HG03066 (cell line): ENCODE measurements at regions not wholly inside any gene's neighbourhood (a gene's known extent, or its start where the extent isn't known, plus 50 kb on each side); places are given as distances from the start of the nearest gene placed in this dataset.

Source experiments
- ATAC-seq: cut with Tn5 transposase; IDR thresholded peaks from one replicate; pipeline ENCODE4 v1.9.1; 2021; ENCODE audit warnings: low read depth; ENCODE audit not compliant: unreplicated experiment

GRCh38 chr11:122285070-122285988 lies 169.3 kb upstream of the BLID start:
- ATAC-seq, result no peak

DNA sequence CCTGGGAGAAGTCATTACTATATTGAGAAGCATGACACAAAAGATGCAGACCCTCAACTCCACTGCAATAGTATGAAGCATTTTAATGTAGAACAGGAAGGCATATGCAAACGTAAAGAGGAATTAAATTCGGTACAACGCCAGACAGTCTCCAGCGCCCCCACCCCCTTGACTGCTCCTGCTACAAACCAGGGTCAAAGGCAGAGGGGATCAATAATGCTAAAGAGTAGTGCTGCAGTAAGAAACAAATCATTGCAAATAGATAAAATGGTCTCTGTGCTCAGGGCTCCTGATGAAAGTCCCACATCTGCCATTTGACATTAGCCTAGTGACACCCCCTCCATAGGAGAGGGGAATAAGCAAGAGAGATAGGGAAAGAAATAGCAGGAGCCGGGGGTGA lies 164.9 kb upstream of the BLID start:
- ATAC-seq, result no peak

GRCh38 chr11:122279194-122279593 lies 163.2 kb upstream of the BLID start:
- no peak for ATAC-seq

DNA sequence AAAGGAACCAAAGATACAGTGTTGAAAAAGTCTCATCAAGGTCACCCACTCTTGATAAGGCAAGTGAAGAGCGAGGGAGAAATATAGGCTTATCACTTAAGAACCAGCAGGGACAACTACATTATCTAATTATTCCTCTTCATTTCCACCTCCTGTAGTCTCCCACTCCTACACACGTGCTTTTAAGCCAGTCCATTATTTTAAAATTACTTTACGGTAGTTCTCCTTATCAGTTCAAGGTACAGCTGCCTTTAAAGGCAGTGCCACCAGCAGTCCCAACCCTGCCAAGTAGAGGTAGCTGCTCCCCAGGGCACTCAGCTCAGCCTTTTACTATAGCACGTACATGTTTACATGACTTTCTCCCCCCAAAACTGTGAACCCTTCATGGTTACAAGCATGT lies 161.5 kb upstream of the BLID start:
- ATAC-seq, result no peak

DNA sequence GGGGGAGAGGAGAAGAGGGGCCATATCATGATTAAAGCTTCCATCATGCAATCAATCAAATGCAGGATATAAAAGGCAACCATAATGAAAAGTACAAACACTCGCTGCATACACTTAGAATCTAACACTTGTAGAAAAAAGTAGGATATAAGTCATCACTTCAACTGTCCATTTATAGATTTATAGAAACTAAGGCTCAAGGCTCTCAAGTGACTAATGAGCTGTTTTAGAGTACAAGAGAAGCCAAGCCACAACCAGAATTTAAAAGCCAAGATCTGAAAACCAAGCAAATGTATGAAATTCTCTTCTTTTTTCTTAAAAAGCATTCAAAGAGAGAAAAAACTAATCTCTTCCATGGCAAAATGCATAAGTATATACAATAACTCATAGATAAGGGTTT lies 160.2 kb upstream of the BLID start:
- ATAC-seq, result no peak

GRCh38 chr11:122275508-122275907 lies 159.5 kb upstream of the BLID start:
- no peak for ATAC-seq

- no peak for ATAC-seq
Observed at GRCh38 chr11:122273476-122274191, 157.6 kb upstream of the BLID start.

DNA sequence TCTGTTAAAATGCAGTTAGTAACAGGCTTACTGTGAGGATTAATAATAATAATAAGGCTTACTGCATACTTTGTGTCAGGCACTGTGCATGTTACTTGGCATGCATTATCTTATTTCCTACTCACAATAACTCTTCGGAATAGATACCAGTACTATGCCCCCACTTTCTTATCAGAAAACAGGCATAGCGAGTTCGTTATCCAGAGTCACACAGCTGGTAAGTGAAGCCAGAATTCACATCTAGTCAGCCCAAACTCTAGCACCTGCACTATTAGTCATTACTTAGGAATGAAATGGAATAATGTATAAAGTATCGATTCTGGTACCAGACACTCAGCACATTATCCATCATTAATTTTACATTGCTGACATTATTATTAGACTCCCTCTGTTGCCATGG lies 155.7 kb upstream of the BLID start:
- no peak for ATAC-seq

DNA sequence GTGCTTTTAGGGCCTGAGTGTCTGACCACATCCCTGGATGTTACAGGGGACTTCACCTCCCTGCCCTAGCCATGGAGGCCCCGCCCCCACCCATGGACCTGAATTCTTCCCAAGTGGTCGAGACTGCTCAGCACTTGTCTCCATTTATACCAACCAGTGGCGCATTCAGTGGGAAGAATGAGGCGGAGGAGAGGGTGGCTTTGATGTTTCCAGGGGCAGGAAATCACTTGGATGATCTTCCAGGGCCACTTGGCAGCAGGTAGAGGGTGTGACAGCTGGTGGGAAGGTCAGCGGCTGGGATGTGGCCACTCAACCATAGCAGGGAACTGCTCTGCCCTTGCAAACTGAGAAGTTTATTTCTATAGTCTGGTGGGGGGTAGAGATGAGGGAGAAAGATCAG lies 155.1 kb upstream of the BLID start:
- no peak for ATAC-seq

GRCh38 chr11:122270535-122270934 lies 154.5 kb upstream of the BLID start:
- ATAC-seq, result no peak

DNA sequence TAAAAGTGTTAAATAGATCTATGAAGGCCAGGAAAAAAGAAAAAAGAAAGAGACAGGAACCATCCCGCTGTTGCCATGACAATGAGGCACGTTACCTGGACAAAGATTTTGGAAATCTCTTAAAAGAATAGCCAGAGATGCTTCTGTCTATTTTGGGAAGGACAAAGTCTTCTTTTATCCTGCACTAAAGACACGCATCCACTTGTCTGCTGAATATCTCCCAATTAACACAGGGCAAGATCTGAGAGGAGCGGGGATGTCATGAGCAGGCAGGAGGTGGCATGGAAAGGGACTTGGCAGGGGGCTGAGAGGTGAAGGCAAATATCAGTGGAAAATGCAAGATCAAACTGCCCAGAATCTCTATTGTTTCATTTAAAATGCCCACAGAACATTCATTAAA lies 153.8 kb upstream of the BLID start:
- no peak for ATAC-seq

DNA sequence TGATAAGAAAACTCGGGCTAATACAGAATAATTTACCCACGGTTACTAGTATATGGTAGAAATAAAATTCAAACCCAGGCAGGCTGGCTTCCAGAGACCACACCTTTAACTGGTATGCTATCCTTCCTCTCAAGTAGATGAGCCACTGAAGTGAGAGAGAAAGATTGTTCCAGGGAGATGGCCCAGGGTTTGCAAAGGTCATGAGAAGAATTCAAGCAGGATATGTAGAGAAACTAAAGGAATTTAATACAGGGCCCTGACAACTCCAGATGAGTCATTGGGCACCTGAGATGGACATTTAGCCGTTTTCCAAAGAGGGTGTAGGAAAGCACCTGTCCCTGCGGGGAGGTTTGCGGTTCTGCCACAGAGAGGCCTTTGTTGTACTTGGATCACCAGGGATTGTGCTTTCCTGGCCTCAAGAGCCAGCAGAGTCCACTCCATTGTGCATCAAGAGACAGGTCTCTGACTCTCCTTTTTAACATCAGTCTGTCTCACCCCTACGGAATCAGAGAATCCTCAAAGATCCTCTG lies 152.7 kb upstream of the BLID start:
- no peak for ATAC-seq

DNA sequence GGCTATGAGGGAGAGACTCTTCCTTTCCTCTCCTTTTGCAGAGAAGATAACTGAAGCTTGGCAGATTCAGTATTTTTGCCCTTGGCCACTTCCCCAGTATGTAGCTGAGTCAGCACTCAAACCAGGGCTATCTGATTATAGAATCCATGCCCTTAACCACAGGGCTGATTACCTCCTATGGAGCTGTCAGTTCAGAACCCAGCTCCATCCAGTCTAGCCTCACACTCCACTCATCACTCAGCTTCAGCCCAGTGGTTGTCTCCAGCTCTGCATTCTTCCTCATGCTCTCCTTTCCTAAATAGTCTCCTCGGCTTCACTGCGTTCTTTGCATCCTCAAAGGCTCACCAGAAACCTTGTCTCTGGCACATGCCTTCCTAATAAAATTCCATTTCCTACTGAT lies 151.6 kb upstream of the BLID start:
- ATAC-seq, result no peak

GRCh38 chr11:122265981-122266380 lies 150.0 kb upstream of the BLID start:
- ATAC-seq, result no peak

DNA sequence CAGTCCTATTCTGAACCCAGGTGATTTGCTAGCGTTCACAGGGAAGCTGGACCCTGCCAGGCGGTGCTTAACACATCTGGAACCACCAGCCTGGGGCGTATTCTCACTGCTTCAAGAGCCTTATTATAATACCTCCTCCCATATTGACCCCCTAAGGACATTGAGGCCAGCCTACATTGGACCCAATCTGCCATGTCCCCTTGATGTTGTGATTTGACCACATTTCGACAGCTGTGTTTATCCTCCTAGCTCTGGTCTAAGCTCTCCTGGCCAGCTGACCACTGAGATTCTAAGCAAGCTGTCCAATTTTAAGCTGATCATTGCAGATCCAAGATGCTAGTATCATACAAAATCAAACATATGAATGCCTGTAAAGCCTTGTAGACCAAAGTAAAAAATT lies 148.1 kb upstream of the BLID start:
- ATAC-seq, result no peak

DNA sequence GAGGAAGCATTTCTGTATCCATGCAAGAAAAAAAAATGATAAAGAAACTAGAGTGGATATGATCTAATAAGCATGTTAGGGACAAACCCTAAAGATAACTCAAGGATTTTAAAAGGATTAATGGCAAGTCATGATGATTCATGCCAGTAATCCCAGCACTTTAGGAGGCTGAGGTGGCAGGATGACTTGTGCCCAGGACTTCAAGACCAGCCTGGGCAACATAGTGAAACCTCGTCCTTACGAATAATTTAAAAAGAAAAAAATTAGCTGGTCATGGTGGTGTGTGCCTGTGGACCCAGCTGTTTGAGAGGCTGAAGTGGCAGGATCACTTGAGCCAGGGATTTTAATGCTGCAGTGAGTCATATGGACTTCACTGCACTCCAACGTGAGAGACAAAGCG lies 145.5 kb upstream of the BLID start:
- ATAC-seq, result no peak

DNA sequence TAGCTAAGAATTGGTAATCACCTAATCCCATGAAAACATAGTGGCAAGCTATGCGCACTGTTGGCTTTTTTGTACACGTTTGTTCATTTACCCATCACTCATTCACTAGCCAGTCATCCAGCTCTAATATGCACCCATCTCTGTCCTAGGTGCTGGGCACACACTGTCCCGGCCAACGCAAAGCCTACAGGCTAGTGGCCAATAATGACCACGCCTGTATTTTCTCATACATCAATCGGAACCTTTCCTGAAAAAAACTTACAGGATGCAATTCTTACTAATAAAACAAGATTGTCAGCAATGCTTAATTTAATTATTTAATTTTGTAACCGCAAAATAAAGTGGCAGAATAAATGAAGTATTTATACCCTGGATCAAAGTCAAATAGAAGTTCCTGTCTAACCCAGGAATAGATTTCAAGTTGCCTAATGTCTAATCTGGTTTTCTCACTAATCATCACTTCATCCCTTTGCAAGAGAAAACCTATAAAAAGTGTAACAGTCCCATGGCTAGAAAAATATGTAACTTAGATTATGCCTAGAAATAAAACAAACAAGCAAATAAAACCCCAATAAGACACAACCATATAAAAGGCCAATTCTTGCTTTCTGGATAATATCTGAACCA lies 143.3 kb upstream of the BLID start:
- no peak for ATAC-seq

- ATAC-seq, result no peak
Observed at GRCh38 chr11:122258446-122259194, 142.6 kb upstream of the BLID start.

- ATAC-seq, result no peak
Observed at GRCh38 chr11:122253589-122254231, 137.7 kb upstream of the BLID start.

DNA sequence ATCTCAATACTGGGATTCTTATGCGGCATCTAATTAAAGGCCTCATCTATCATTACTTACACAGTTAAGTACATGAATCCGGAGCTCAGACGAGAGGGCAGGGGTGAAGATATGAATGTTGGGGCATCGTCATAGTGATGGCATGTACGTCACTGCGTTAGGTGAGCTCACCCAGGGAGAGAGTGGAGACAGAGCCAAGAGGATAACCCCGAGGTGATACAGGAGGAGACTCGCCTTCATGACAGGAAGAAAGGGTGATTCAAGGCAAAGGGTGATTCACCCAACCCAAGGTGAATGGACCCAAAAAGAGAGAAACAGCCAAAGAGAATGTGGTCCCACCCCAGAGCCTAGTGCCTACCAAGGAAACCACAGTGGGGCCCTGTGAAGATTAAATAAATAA lies 132.9 kb upstream of the BLID start:
- no peak for ATAC-seq
